DMS79 (cell line): ENCODE measurements at regions not wholly inside any gene's neighbourhood (a gene's known extent, or its start where the extent isn't known, plus 50 kb on each side); places are given as distances from the start of the nearest gene placed in this dataset.

Experiments
- DNase-seq: peaks from one replicate; lab custom pipeline; 2025; lab: John Stamatoyannopoulos, UW

GRCh38 chr2:4499316-4500030 is 796.1 kb downstream of the DCDC2C start:
- no peak for DNase-seq

GRCh38 chr2:4501525-4501924 is 798.1 kb downstream of the DCDC2C start:
- no peak for DNase-seq

- DNase-seq = no peak
These were observed 799.0 kb downstream of the DCDC2C start for GRCh38 chr2:4502230-4502843.

GRCh38 chr2:4507661-4508060 is 804.3 kb downstream of the DCDC2C start:
- DNase-seq = peak; percentile 2

- DNase-seq = no peak
These were observed 812.7 kb downstream of the DCDC2C start for GRCh38 chr2:4515871-4516761.

GRCh38 chr2:4518596-4518995 is 815.2 kb downstream of the DCDC2C start:
- DNase-seq = no peak

GRCh38 chr2:4522498-4523421 is 819.4 kb downstream of the DCDC2C start:
- no peak for DNase-seq

- no peak for DNase-seq
These were observed 824.0 kb downstream of the DCDC2C start for GRCh38 chr2:4527416-4527815.

- no peak for DNase-seq
These were observed 824.9 kb downstream of the DCDC2C start for GRCh38 chr2:4528246-4528645.

GRCh38 chr2:4528773-4529172 is 825.4 kb downstream of the DCDC2C start:
- DNase-seq = no peak

- no peak for DNase-seq
These were observed 826.4 kb downstream of the DCDC2C start for GRCh38 chr2:4529738-4530137.

- DNase-seq = no peak
These were observed 826.9 kb downstream of the DCDC2C start for GRCh38 chr2:4530231-4530630.

- no peak for DNase-seq
These were observed 830.4 kb downstream of the DCDC2C start for GRCh38 chr2:4533806-4534205.

- DNase-seq = no peak
These were observed 835.7 kb downstream of the DCDC2C start for GRCh38 chr2:4539121-4539520.

- no peak for DNase-seq
These were observed 846.4 kb downstream of the DCDC2C start for GRCh38 chr2:4549666-4550210.

- DNase-seq = no peak
These were observed 848.5 kb downstream of the DCDC2C start for GRCh38 chr2:4551691-4552474.

- DNase-seq = no peak
These were observed 849.9 kb downstream of the DCDC2C start for GRCh38 chr2:4553241-4553640.

GRCh38 chr2:4556135-4556896 is 852.9 kb downstream of the DCDC2C start:
- no peak for DNase-seq

- DNase-seq = no peak
These were observed 857.8 kb downstream of the DCDC2C start for GRCh38 chr2:4561196-4561595.

- DNase-seq = peak; percentile 25
These were observed 872.7 kb downstream of the DCDC2C start for GRCh38 chr2:4576075-4576474.
